Heart right ventricle (tissue), 16 donors: ENCODE measurements at regions not wholly inside any gene's neighbourhood (a gene's known extent, or its start where the extent isn't known, plus 50 kb on each side); places are given as distances from the start of the nearest gene placed in this dataset.

Experiments
- ATAC-seq, 8 donors: fragments of 200-7000 bp; cut with Tn5 transposase; one replicate each; pipeline ENCODE4 v1.9.1; 2020; ENCODE audit warnings: mild to moderate bottlenecking in 8 of 8, moderate library complexity in 8 of 8, moderate number of reproducible peaks in 1 of 8
- DNase-seq, 2 donors: peaks; one replicate each; pipeline ENCODE4 v3.0.0-alpha.2; 2020
- H3K27ac ChIP-seq, 10 donors: fragments of 200-600 bp; sonication (generic) in 2 of 10; one replicate each; pipeline versions ENCODE4 v1.5.0 to v1.8.0; 2020 to 2022; ENCODE audit warnings: mild to moderate bottlenecking in 3 of 10
- H3K27me3 ChIP-seq, 7 donors: fragments of 200-600 bp; one replicate each; pipeline ENCODE4 v1.8.0; 2021 to 2022; ENCODE audit warnings: mild to moderate bottlenecking in 2 of 7
- H3K36me3 ChIP-seq, 9 donors: fragments of 200-600 bp; sonication (generic) in 1 of 9; one replicate each; pipeline versions ENCODE4 v1.5.0 to v1.8.0; 2020 to 2022; ENCODE audit warnings: mild to moderate bottlenecking in 2 of 9
- H3K4me1 ChIP-seq, 9 donors: fragments of 200-600 bp; sonication (generic) in 1 of 9; one replicate each; pipeline versions ENCODE4 v1.5.0 to v1.8.0; 2020 to 2022; ENCODE audit warnings: mild to moderate bottlenecking in 4 of 9
- H3K4me3 ChIP-seq, 10 donors: fragments of 200-600 bp; sonication (generic) in 2 of 10; one replicate each; pipeline versions ENCODE4 v1.5.0 to v1.8.0; 2020 to 2022; ENCODE audit warnings: mild to moderate bottlenecking in 7 of 10, moderate library complexity in 2 of 10
- H3K9me3 ChIP-seq, 11 donors: fragments of 200-600 bp in 10 of 11; sonication (generic) in 2 of 11; one replicate each; pipeline versions ENCODE4 v1.5.0 to v1.8.0; 2013 to 2022; ENCODE audit warnings: mild to moderate bottlenecking in 2 of 11, control low read depth in 1 of 11, moderate library complexity in 1 of 11
- CTCF ChIP-seq, 9 donors: fragments of 200-600 bp; sonication (generic) in 2 of 9; IDR thresholded peaks; one replicate each; pipeline versions ENCODE4 v1.5.0 to v1.8.0; 2021 to 2022; ENCODE audit warnings: antibody characterized with exemption in 9 of 9, mild to moderate bottlenecking in 5 of 9, moderate library complexity in 1 of 9
- WGBS, 2 donors: extraction: QIAGEN DNeasy Blood & Tissue Kit; methylation state at CpG; one replicate each; pipeline ENCODE4 v1.1.7; 2013; ENCODE audit warnings: inconsistent platforms in 1 of 2; 5-methylcytosine and 5-hydroxymethylcytosine counted together
- intact Hi-C, 10 donors: fragments of 100-400 bp; cut with DNase I; formaldehyde crosslinking; loops; one replicate each; pipeline versions ENCODE4 v1.11.1 to v1.14.2; 2022
- donor health status: Arrhythmogenic right ventricular cardiomyopathy.
- donor health status: ischemic (EF 13 %, LVEDD 7.1; RV severe dilation, severe dysfunction).
- donor health status: healthy with polysubstance abuse.
- donor health status: DM: no; HTN: yes; CAD: no.
- donor health status: DM: no; HTN: no; CAD: no.
- donor health status: ischemic (EF 25% LVEDD 6.9; RV normal size, moderate dysfunction).
- donor health status: ischemic (EF 25% LVEDD 5.7; RV mildly dilated, moderate dysfunction).
- donor health status: healthy.
- donor health status: DM: yes; HTN: yes; CAD: no.
- donor health status: Ischemic cardiomyopathy.
- donor health status: ischemic (EF 35%, LVEDD 5.7; RV mildly dilated, moderate dysfunction).
- donor health status: nonischemic (EF 11% LVEDD 7.7; RV severe dilation, severe dysfunction).
- donor health status: DM: yes; HTN: yes; CAD: no.
- donor health status: PGD.
- donor health status: ischemic (EF 29% LVEDD 5.4; RV normal size, mild dysfunction).
- donor health status: nonischemic (EF 23%, LVEDD 6.1; RV moderate dilation, normal function).

GRCh38 chr6:12386816-12387215 is 96.7 kb downstream of the EDN1 start:
- H3K36me3 ChIP-seq, result no peaks in the 10 kb centered on the region
- H3K27ac ChIP-seq, result no peak overlapping the region
- intact Hi-C loops, result no loop called here
- no peaks in the 10 kb centered on the region for H3K27me3 ChIP-seq
- TF ChIP-seq CTCF (IDR thresholded peaks at IDR 0.05), result no peak
- WGBS, 2 donors, result 91% methylated on average over 5 of the region's 5 CpGs
- no peaks in the 10 kb centered on the region for H3K9me3 ChIP-seq
- no peaks in the 10 kb centered on the region for H3K4me1 ChIP-seq
- DNase-seq, result no peak
- H3K4me3 ChIP-seq, result no peak overlapping the region
- no peak for ATAC-seq

- Histone ChIP-seq H3K4me1 (peaks cover 0 to 10% (median 0%) of the 10 kb centered on the region in 9 donors), H3K27me3 (no peaks in the 10 kb centered on the region), H3K27ac (no peak overlapping the region), H3K36me3 (no peaks in the 10 kb centered on the region), H3K4me3 (no peak overlapping the region), H3K9me3 (no peaks in the 10 kb centered on the region)
- no peak for TF ChIP-seq CTCF (IDR thresholded peaks at IDR 0.05)
- 61 to 63% methylated on average over 3 of the region's 3 CpGs for WGBS, 2 donors
- ATAC-seq (no peak), DNase-seq (no peak)
- intact Hi-C loops, result loop anchor here in 5 of 10 donors (2.0 to 10.0 kb wide), 3 partner anchors 79 to 213 kb away; no protein-coding TSS in a partner anchor
Observed at GRCh38 chr6:12391472-12391871, 101.3 kb downstream of the EDN1 start.

- Histone ChIP-seq H3K4me1 (peaks cover 0 to 10% (median 0%) of the 10 kb centered on the region in 9 donors), H3K4me3 (no peak overlapping the region), H3K9me3 (no peaks in the 10 kb centered on the region), H3K27me3 (no peaks in the 10 kb centered on the region), H3K27ac (no peak overlapping the region), H3K36me3 (no peaks in the 10 kb centered on the region)
- no peak for TF ChIP-seq CTCF (IDR thresholded peaks at IDR 0.05)
- ATAC-seq (no peak), DNase-seq (peak in 1 of 2 donors; percentile 16)
- intact Hi-C loops, result loop anchor here in 4 of 10 donors (10.0 kb wide), 2 partner anchors 202 to 212 kb away; no protein-coding TSS in a partner anchor
- 32 to 38% methylated on average over 6 of the region's 6 CpGs for WGBS, 2 donors
Observed at GRCh38 chr6:12392490-12392889, 102.3 kb downstream of the EDN1 start.

GRCh38 chr6:12393100-12393499 is 102.9 kb downstream of the EDN1 start:
- Histone ChIP-seq H3K27ac (no peak overlapping the region), H3K4me3 (no peak overlapping the region), H3K4me1 (peaks cover 0 to 10% (median 0%) of the 10 kb centered on the region in 9 donors), H3K27me3 (no peaks in the 10 kb centered on the region), H3K36me3 (no peaks in the 10 kb centered on the region), H3K9me3 (no peaks in the 10 kb centered on the region)
- no peak for TF ChIP-seq CTCF (IDR thresholded peaks at IDR 0.05)
- ATAC-seq (peak in 1 of 8 donors; percentile 38), DNase-seq (no peak)
- WGBS, 2 donors, result 96 to 97% methylated on average over 1 of the region's 1 CpG
- intact Hi-C loops, result loop anchor here in 4 of 10 donors (10.0 kb wide), 2 partner anchors 202 to 212 kb away; no protein-coding TSS in a partner anchor
